ENCODE measurements at regions not wholly inside any gene's neighbourhood (a gene's known extent, or its start where the extent isn't known, plus 50 kb on each side); places are given as distances from the start of the nearest gene placed in this dataset.

GRCh38 chr16:17949141-17949981, 387.2 kb downstream of the NPIPA8 start:
- Mint-ChIP-seq H3K36me3 (no peaks in the 10 kb centered on the region), H3K4me3 (peak overlapping the region in 2 of 8 donors; percentile 17 to 32), H3K4me1 (peaks cover 6 to 7% (median 7%) of the 10 kb centered on the region in 3 donors), H3K9me3 (peaks cover 0 to 2% (median 0%) of the 10 kb centered on the region in 7 donors), H3K27me3 (peaks cover 26 to 48% (median 33%) of the 10 kb centered on the region in 3 donors), H3K27ac (peak overlapping the region in 1 of 6 donors; percentile 18)
- no peak for ATAC-seq (ENCODE audit: low read depth in 2 of 2)
- no peak for DNase-seq

GRCh38 chr16:17947637-17948036, 388.9 kb downstream of the NPIPA8 start:
- peaks cover 0 to 2% (median 0%) of the 10 kb centered on the region in 7 donors for H3K9me3 Mint-ChIP-seq
- ATAC-seq (ENCODE audit: low read depth in 2 of 2) (no peak), DNase-seq (no peak)
- peaks cover 34 to 53% (median 41%) of the 10 kb centered on the region in 3 donors for H3K27me3 Mint-ChIP-seq
- H3K4me3 Mint-ChIP-seq = no peak overlapping the region
- H3K36me3 Mint-ChIP-seq = no peaks in the 10 kb centered on the region
- peaks cover 4 to 6% (median 6%) of the 10 kb centered on the region in 3 donors for H3K4me1 Mint-ChIP-seq
- H3K27ac Mint-ChIP-seq = no peak overlapping the region

- peaks cover 0 to 2% (median 0%) of the 10 kb centered on the region in 7 donors for H3K9me3 Mint-ChIP-seq
- no peak overlapping the region for H3K27ac Mint-ChIP-seq
- peaks cover 4 to 6% (median 6%) of the 10 kb centered on the region in 3 donors for H3K4me1 Mint-ChIP-seq
- no peaks in the 10 kb centered on the region for H3K36me3 Mint-ChIP-seq
- DNase-seq (no peak), ATAC-seq (ENCODE audit: low read depth in 2 of 2) (no peak)
- H3K27me3 Mint-ChIP-seq = peaks cover 32 to 51% (median 40%) of the 10 kb centered on the region in 3 donors
- H3K4me3 Mint-ChIP-seq = no peak overlapping the region
Measured at GRCh38 chr16:17947165-17947564, 389.4 kb downstream of the NPIPA8 start.

- DNase-seq (no peak), ATAC-seq (ENCODE audit: low read depth in 2 of 2) (no peak)
- Mint-ChIP-seq H3K4me3 (no peak overlapping the region), H3K9me3 (no peaks in the 10 kb centered on the region), H3K27me3 (peaks cover 18 to 36% (median 28%) of the 10 kb centered on the region in 3 donors), H3K36me3 (no peaks in the 10 kb centered on the region), H3K27ac (no peak overlapping the region), H3K4me1 (peaks cover 4 to 8% (median 6%) of the 10 kb centered on the region in 3 donors)
Measured at GRCh38 chr16:17945080-17945601, 391.4 kb downstream of the NPIPA8 start.

- H3K27me3 Mint-ChIP-seq = peaks cover 11 to 34% (median 28%) of the 10 kb centered on the region in 3 donors
- H3K9me3 Mint-ChIP-seq = no peaks in the 10 kb centered on the region
- no peaks in the 10 kb centered on the region for H3K36me3 Mint-ChIP-seq
- H3K4me3 Mint-ChIP-seq = no peak overlapping the region
- peaks cover 0 to 11% (median 6%) of the 10 kb centered on the region in 3 donors for H3K4me1 Mint-ChIP-seq
- ATAC-seq (ENCODE audit: low read depth in 2 of 2) = no peak
- H3K27ac Mint-ChIP-seq = no peak overlapping the region
- no peak for DNase-seq
Measured at GRCh38 chr16:17944345-17944744, 392.2 kb downstream of the NPIPA8 start.

- no peak for DNase-seq
- Mint-ChIP-seq H3K27ac (no peak overlapping the region), H3K4me3 (no peak overlapping the region), H3K4me1 (peaks cover 0 to 18% (median 12%) of the 10 kb centered on the region in 3 donors), H3K36me3 (no peaks in the 10 kb centered on the region), H3K27me3 (peaks cover 8 to 23% (median 20%) of the 10 kb centered on the region in 3 donors), H3K9me3 (no peaks in the 10 kb centered on the region)
- ATAC-seq (ENCODE audit: low read depth in 2 of 2) = no peak
Measured at GRCh38 chr16:17942067-17942466, 394.5 kb downstream of the NPIPA8 start.

GRCh38 chr16:17940584-17941364, 395.8 kb downstream of the NPIPA8 start:
- Mint-ChIP-seq H3K27ac (peak overlapping the region in 1 of 6 donors; percentile 34), H3K9me3 (no peaks in the 10 kb centered on the region), H3K36me3 (no peaks in the 10 kb centered on the region), H3K4me3 (no peak overlapping the region), H3K27me3 (peaks cover 8 to 16% (median 14%) of the 10 kb centered on the region in 3 donors), H3K4me1 (peaks cover 0 to 18% (median 12%) of the 10 kb centered on the region in 3 donors)
- ATAC-seq (ENCODE audit: low read depth in 2 of 2) = no peak
- no peak for DNase-seq

GRCh38 chr16:17939723-17940122, 396.8 kb downstream of the NPIPA8 start:
- Mint-ChIP-seq H3K27me3 (peaks cover 7 to 14% (median 8%) of the 10 kb centered on the region in 3 donors), H3K4me1 (peaks cover 0 to 18% (median 12%) of the 10 kb centered on the region in 3 donors), H3K4me3 (peak overlapping the region in 6 of 8 donors; percentile 9 to 81 (median 58)), H3K36me3 (no peaks in the 10 kb centered on the region), H3K9me3 (no peaks in the 10 kb centered on the region), H3K27ac (peak overlapping the region in 4 of 6 donors; percentile 10 to 36 (median 15))
- ATAC-seq (ENCODE audit: low read depth in 2 of 2) = peak; percentile 37 to 71
- DNase-seq = no peak

- peak overlapping the region; percentile 9 to 84 (median 66) for H3K4me3 Mint-ChIP-seq
- DNase-seq = no peak
- H3K36me3 Mint-ChIP-seq = no peaks in the 10 kb centered on the region
- H3K27me3 Mint-ChIP-seq = peaks cover 7 to 14% (median 8%) of the 10 kb centered on the region in 3 donors
- peaks cover 0 to 18% (median 12%) of the 10 kb centered on the region in 3 donors for H3K4me1 Mint-ChIP-seq
- no peaks in the 10 kb centered on the region for H3K9me3 Mint-ChIP-seq
- ATAC-seq (ENCODE audit: low read depth in 2 of 2) = no peak
- peak overlapping the region in 3 of 6 donors; percentile 16 to 62 (median 42) for H3K27ac Mint-ChIP-seq
Measured at GRCh38 chr16:17939122-17939536, 397.4 kb downstream of the NPIPA8 start.

- Mint-ChIP-seq H3K27ac (peak overlapping the region in 1 of 6 donors; percentile 16), H3K4me3 (peak overlapping the region in 1 of 8 donors; percentile 53), H3K27me3 (peaks cover 3 to 11% (median 6%) of the 10 kb centered on the region in 3 donors), H3K9me3 (peaks cover 0 to 2% (median 0%) of the 10 kb centered on the region in 7 donors), H3K36me3 (no peaks in the 10 kb centered on the region), H3K4me1 (peaks cover 0 to 18% (median 12%) of the 10 kb centered on the region in 3 donors)
- ATAC-seq (ENCODE audit: low read depth in 2 of 2) (no peak), DNase-seq (no peak)
Measured at GRCh38 chr16:17938546-17938945, 398.0 kb downstream of the NPIPA8 start.

- Mint-ChIP-seq H3K27me3 (peaks cover 0 to 6% (median 0%) of the 10 kb centered on the region in 3 donors), H3K36me3 (no peaks in the 10 kb centered on the region), H3K4me1 (peaks cover 0 to 18% (median 12%) of the 10 kb centered on the region in 3 donors), H3K9me3 (peaks cover 0 to 10% (median 0%) of the 10 kb centered on the region in 7 donors), H3K27ac (no peak overlapping the region), H3K4me3 (no peak overlapping the region)
- DNase-seq (no peak), ATAC-seq (ENCODE audit: low read depth in 2 of 2) (no peak)
Measured at GRCh38 chr16:17936766-17937402, 399.7 kb downstream of the NPIPA8 start.

- Mint-ChIP-seq H3K4me1 (no peaks in the 10 kb centered on the region), H3K36me3 (peaks cover 0 to 6% of the 10 kb centered on the region in 2 donors), H3K9me3 (peaks cover 3 to 20% (median 5%) of the 10 kb centered on the region in 7 donors), H3K27me3 (peaks cover 11 to 18% (median 13%) of the 10 kb centered on the region in 3 donors), H3K27ac (no peak overlapping the region), H3K4me3 (no peak overlapping the region)
- ATAC-seq (ENCODE audit: low read depth in 2 of 2) = no peak
- DNase-seq = no peak
Measured at GRCh38 chr16:17930280-17930679, 406.3 kb downstream of the NPIPA8 start.
